ENCODE measurements at regions not wholly inside any gene's neighbourhood (a gene's known extent, or its start where the extent isn't known, plus 50 kb on each side); places are given as distances from the start of the nearest gene placed in this dataset.

GRCh38 chr9:106421772-106422171 is 441.2 kb upstream of the ZNF462 start:
- 88% methylated on average over 3 of the region's 3 CpGs; no CpG with 5 or more reads in 1 of the 2 experiments for WGBS, 2 experiments (ENCODE audit: extremely low coverage in 1 of 2, insufficient coverage in 1 of 2, insufficient read length in 1 of 2, insufficient replicate concordance in 2 of 2, low coverage in 1 of 2, low lambda C conversion rate in 2 of 2, missing lambda C conversion rate in 1 of 2)
- no peak overlapping the region for H3K56ac ChIP-seq (replicated peaks; ENCODE audit: insufficient read length, low read depth, low read length)
- H2BK20ac ChIP-seq (ENCODE audit: low read length), result no peak overlapping the region
- H3K23me2 ChIP-seq (ENCODE audit: low read depth, low read length), result no peaks in the 10 kb centered on the region
- H3K4me1 ChIP-seq (replicated peaks in 1 of 4; ENCODE audit: control insufficient read depth in 3 of 4, insufficient read depth in 4 of 4, low read length in 3 of 4), result peaks cover 0 to 3% (median 0%) of the 10 kb centered on the region in 4 experiments; a peak in 1 of 7 replicates
- H3K79me1 ChIP-seq (ENCODE audit: low read depth, low read length), result no peaks in the 10 kb centered on the region
- H3K4me3 ChIP-seq (ENCODE audit: extremely low read depth in 1 of 4, insufficient read depth in 2 of 4, low read depth in 3 of 4, low read length in 4 of 4), result no peak overlapping the region
- no peaks in the 10 kb centered on the region for H4K20me1 ChIP-seq (replicated peaks in 1 of 2; ENCODE audit: control insufficient read depth in 1 of 2, insufficient read depth in 2 of 2, low read length in 2 of 2)
- POLR2A ChIA-PET (ENCODE audit: partially characterized antibody), result no interaction called here
- H3K18ac ChIP-seq (ENCODE audit: extremely low read depth, low read length), result no peak overlapping the region
- no peak overlapping the region for H4K91ac ChIP-seq (replicated peaks; ENCODE audit: insufficient read length, low read length)
- H2BK15ac ChIP-seq (ENCODE audit: low read length), result no peak overlapping the region
- H3K4ac ChIP-seq (replicated peaks; ENCODE audit: insufficient read length, low read depth, low read length), result no peak overlapping the region
- H4K5ac ChIP-seq (ENCODE audit: insufficient read length, low read depth, low read length), result no peak overlapping the region
- H3K14ac ChIP-seq (ENCODE audit: insufficient read length), result no peak overlapping the region
- no peak overlapping the region for H3K9ac ChIP-seq (replicated peaks in 1 of 4; ENCODE audit: extremely low read depth in 1 of 4, low read depth in 3 of 4, low read length in 3 of 4)
- H3K36me3 ChIP-seq (ENCODE audit: control insufficient read depth in 2 of 4, insufficient read depth in 4 of 4, low read length in 3 of 4), result no peaks in the 10 kb centered on the region
- no peak overlapping the region for H2AFZ ChIP-seq (ENCODE audit: low read length)
- no peak overlapping the region for H2BK120ac ChIP-seq (replicated peaks; ENCODE audit: low read depth, low read length)
- H3K27me3 ChIP-seq (replicated peaks in 1 of 4; ENCODE audit: control insufficient read depth in 3 of 4, extremely low read depth in 1 of 4, insufficient read depth in 3 of 4, low read length in 3 of 4), result no peaks in the 10 kb centered on the region
- H3K79me2 ChIP-seq (ENCODE audit: control insufficient read depth in 1 of 2, insufficient read depth in 2 of 2, low read length in 2 of 2), result no peaks in the 10 kb centered on the region
- H2AK5ac ChIP-seq (ENCODE audit: low read depth, low read length), result no peak overlapping the region
- DNase-seq (ENCODE audit: low read depth in 1 of 2, low spot score in 2 of 2), result no peak
- CTCF ChIA-PET (ENCODE audit: partially characterized antibody), result no interaction called here
- no peak overlapping the region for H3K27ac ChIP-seq (ENCODE audit: low read depth, low read length)
- H4K8ac ChIP-seq (ENCODE audit: extremely low read depth, insufficient read depth, low read length), result no peak overlapping the region
- H3K23ac ChIP-seq (ENCODE audit: insufficient read length), result no peak overlapping the region
- no peak overlapping the region for H2BK5ac ChIP-seq (ENCODE audit: low read depth, low read length)
- no peak for TF ChIP-seq KDM4A (IDR thresholded peaks at IDR 0.05; ENCODE audit: low read depth, low read length, severe bottlenecking)
- no peak for TF ChIP-seq CBX8 (IDR thresholded peaks at IDR 0.05; ENCODE audit: borderline replicate concordance, low read depth, low read length)
- TF ChIP-seq CEBPB (IDR thresholded peaks at IDR 0.05; ENCODE audit: low read depth, low read length), result no peak
- TF ChIP-seq ATF3 (IDR thresholded peaks at IDR 0.05; ENCODE audit: insufficient read depth, low read depth, low read length), result no peak
- TF ChIP-seq YY1 (IDR thresholded peaks at IDR 0.05; ENCODE audit: low read depth, low read length), result no peak
- no peak for TF ChIP-seq EGR1 (IDR thresholded peaks at IDR 0.05; ENCODE audit: borderline replicate concordance, low read depth, low read length)
- TF ChIP-seq ASH2L (IDR thresholded peaks at IDR 0.05; ENCODE audit: low read length), result no peak
- no peak for TF ChIP-seq JUN (IDR thresholded peaks at IDR 0.05; ENCODE audit: low read depth, low read length)
- no peak for TF ChIP-seq POLR2AphosphoS5 (IDR thresholded peaks at IDR 0.05; ENCODE audit: low read depth, low read length)
- TF ChIP-seq TCF12 (IDR thresholded peaks at IDR 0.05; ENCODE audit: low read depth, low read length), result no peak
- TF ChIP-seq GTF2F1 (IDR thresholded peaks at IDR 0.05; ENCODE audit: borderline replicate concordance, low read depth, low read length), result no peak
- TF ChIP-seq RNF2 (IDR thresholded peaks at IDR 0.05; ENCODE audit: borderline replicate concordance, low read depth, low read length, missing control alignments, poor library complexity, severe bottlenecking), result no peak
- no peak for TF ChIP-seq HDAC6 (IDR thresholded peaks at IDR 0.05; ENCODE audit: low read depth, low read length)
- no peak for TF ChIP-seq MAFK (IDR thresholded peaks at IDR 0.05; ENCODE audit: low read depth, low read length)
- TF ChIP-seq BACH1 (IDR thresholded peaks at IDR 0.05; ENCODE audit: low read length), result no peak
- TF ChIP-seq RBBP5 (IDR thresholded peaks at IDR 0.05; ENCODE audit: borderline replicate concordance, low read depth, low read length), result no peak
- no peaks in the 10 kb centered on the region for H3K9me3 ChIP-seq (ENCODE audit: insufficient read depth in 2 of 2, low read depth in 1 of 2, low read length in 1 of 2)
- no peak overlapping the region for H3K4me2 ChIP-seq (ENCODE audit: insufficient read depth in 1 of 2, low read depth in 2 of 2, low read length in 2 of 2)
- H2BK12ac ChIP-seq (ENCODE audit: low read depth, low read length), result no peak overlapping the region
- FAIRE-seq, result no peak

Data from H1 (cell line).